ENCODE measurements at regions not wholly inside any gene's neighbourhood (a gene's known extent, or its start where the extent isn't known, plus 50 kb on each side); places are given as distances from the start of the nearest gene placed in this dataset.

DNA sequence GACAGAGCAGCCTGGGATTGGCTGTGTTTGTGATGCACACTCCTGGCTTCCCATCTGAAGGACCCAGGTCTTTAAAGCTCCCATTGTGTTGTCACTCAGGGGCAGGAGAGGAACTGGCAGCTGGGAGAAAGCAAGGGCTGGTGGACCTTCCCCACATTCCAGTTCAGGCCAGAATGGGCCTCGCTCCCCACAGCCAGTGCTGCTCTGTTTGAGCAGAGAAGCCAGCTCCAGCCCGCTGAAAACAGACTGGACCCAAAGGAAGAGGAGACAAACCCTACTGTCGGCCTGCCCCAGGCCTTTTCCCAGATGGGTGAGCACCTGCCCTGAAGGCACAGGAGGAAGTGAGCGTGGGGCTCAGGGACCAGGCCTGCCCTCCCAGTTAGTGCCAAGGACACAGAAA is 499.4 kb downstream of the NPHP4 start:
- TF ChIP-seq EP300 (IDR thresholded peaks at IDR 0.05) (no peak), POLR2AphosphoS5 (IDR thresholded peaks at IDR 0.05) (no peak), POLR2A (IDR thresholded peaks at IDR 0.05) (no peak)
- TF ChIP-seq, protein P1, sequence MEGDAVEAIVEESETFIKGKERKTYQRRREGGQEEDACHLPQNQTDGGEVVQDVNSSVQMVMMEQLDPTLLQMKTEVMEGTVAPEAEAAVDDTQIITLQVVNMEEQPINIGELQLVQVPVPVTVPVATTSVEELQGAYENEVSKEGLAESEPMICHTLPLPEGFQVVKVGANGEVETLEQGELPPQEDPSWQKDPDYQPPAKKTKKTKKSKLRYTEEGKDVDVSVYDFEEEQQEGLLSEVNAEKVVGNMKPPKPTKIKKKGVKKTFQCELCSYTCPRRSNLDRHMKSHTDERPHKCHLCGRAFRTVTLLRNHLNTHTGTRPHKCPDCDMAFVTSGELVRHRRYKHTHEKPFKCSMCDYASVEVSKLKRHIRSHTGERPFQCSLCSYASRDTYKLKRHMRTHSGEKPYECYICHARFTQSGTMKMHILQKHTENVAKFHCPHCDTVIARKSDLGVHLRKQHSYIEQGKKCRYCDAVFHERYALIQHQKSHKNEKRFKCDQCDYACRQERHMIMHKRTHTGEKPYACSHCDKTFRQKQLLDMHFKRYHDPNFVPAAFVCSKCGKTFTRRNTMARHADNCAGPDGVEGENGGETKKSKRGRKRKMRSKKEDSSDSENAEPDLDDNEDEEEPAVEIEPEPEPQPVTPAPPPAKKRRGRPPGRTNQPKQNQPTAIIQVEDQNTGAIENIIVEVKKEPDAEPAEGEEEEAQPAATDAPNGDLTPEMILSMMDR (IDR thresholded peaks at IDR 0.05), result no peak
- Histone ChIP-seq H3K4me3 (no peak overlapping the region), H3K36me3 (no peaks in the 10 kb centered on the region), H3K4me1 (peaks cover 0 to 14% (median 6%) of the 10 kb centered on the region in 4 donors), H3K27ac (no peak overlapping the region), H3K27me3 (peaks cover 0 to 25% (median 7%) of the 10 kb centered on the region in 3 donors), H3K9me3 (peaks cover 0 to 6% (median 2%) of the 10 kb centered on the region in 4 donors)
- WGBS, 5 donors, result 73 to 81% (median 75%) methylated on average over 3 to 4 of the region's 4 CpGs
- intact Hi-C loops (cut with DNase I; ENCODE audit: low total_unique reads), result no loop called here
- DNase-seq, result no peak

DNA sequence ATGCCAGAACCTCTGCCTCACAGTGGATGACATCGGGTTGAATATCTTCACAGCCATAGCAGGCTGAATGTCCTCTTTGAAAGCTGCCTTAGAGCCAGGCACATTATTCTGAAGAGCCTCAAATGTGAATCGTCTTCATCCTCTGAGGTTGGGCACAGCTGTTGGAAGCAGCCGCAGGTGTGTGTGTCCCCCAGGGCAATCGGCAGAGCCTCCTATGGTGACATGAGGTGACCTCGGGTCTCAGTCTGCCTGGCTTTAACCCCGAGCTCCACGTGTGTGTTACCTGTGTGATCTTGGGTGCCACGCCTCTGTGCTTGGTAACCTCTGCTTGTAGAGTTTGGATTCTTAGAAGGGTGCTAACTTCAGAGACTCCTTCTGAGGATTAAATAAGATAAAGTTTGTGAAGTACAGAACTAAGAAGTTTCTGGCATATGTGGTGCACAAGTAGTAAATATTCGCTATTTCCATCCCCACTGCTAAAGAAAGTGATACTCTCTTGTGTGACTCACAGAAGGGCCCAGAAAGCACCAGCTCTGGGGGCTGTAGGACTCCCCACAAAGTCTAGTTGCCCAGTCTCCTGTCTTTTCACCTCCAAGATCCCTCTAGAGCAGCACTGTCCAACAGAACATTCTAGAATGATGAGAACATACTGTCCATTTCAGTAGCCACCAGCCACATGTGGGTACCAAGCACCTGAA is 500.9 kb downstream of the NPHP4 start:
- no peak for DNase-seq
- WGBS, 5 donors, result 58 to 63% (median 61%) methylated on average over 9 of the region's 9 CpGs
- Histone ChIP-seq H3K27me3 (peaks cover 0 to 31% (median 7%) of the 10 kb centered on the region in 3 donors), H3K36me3 (no peaks in the 10 kb centered on the region), H3K9me3 (peaks cover 0 to 2% (median 0%) of the 10 kb centered on the region in 4 donors), H3K4me3 (no peak overlapping the region), H3K4me1 (peaks cover 0 to 14% (median 6%) of the 10 kb centered on the region in 4 donors), H3K27ac (no peak overlapping the region)
- TF ChIP-seq, protein P1 (IDR thresholded peaks at IDR 0.05), result no peak
- no peak for TF ChIP-seq POLR2A (IDR thresholded peaks at IDR 0.05)
- TF ChIP-seq POLR2AphosphoS5 (IDR thresholded peaks at IDR 0.05), result no peak
- intact Hi-C loops (cut with DNase I; ENCODE audit: low total_unique reads), result no loop called here

- DNase-seq, result peak in 1 of 2 donors; percentile 31
- no peak overlapping the region for H3K27ac ChIP-seq
- peaks cover 0 to 14% (median 6%) of the 10 kb centered on the region in 4 donors for H3K4me1 ChIP-seq
- peaks cover 0 to 34% (median 5%) of the 10 kb centered on the region in 3 donors for H3K27me3 ChIP-seq
- no peak overlapping the region for H3K4me3 ChIP-seq
- 51 to 64% (median 54%) methylated on average over 12 of the region's 12 CpGs for WGBS, 5 donors
- TF ChIP-seq, protein P1 (IDR thresholded peaks at IDR 0.05), result no peak
- no peak for TF ChIP-seq EP300 (IDR thresholded peaks at IDR 0.05)
- TF ChIP-seq POLR2A (IDR thresholded peaks at IDR 0.05), result no peak
- TF ChIP-seq POLR2AphosphoS5 (IDR thresholded peaks at IDR 0.05), result no peak
- intact Hi-C loops (cut with DNase I; ENCODE audit: low total_unique reads), result no loop called here
- no peaks in the 10 kb centered on the region for H3K9me3 ChIP-seq
- no peaks in the 10 kb centered on the region for H3K36me3 ChIP-seq
These were observed 501.6 kb downstream of the NPHP4 start for GRCh38 chr1:5490635-5491034.

- no peak overlapping the region for H3K4me3 ChIP-seq
- DNase-seq, result no peak
- peaks cover 0 to 55% (median 5%) of the 10 kb centered on the region in 3 donors for H3K27me3 ChIP-seq
- no peaks in the 10 kb centered on the region for H3K9me3 ChIP-seq
- H3K36me3 ChIP-seq, result no peaks in the 10 kb centered on the region
- TF ChIP-seq POLR2A (IDR thresholded peaks at IDR 0.05) (no peak), POLR2AphosphoS5 (IDR thresholded peaks at IDR 0.05) (no peak), EP300 (IDR thresholded peaks at IDR 0.05) (no peak)
- TF ChIP-seq, protein P1 (IDR thresholded peaks at IDR 0.05), result no peak
- H3K27ac ChIP-seq, result no peak overlapping the region
- 74 to 94% (median 84%) methylated on average over 1 of the region's 1 CpG for WGBS, 5 donors
- H3K4me1 ChIP-seq, result peaks cover 0 to 6% (median under 1%) of the 10 kb centered on the region in 4 donors
- intact Hi-C loops (cut with DNase I; ENCODE audit: low total_unique reads), result no loop called here
These were observed 503.8 kb downstream of the NPHP4 start for GRCh38 chr1:5488448-5488847.
